ENCODE measurements at regions not wholly inside any gene's neighbourhood (a gene's known extent, or its start where the extent isn't known, plus 50 kb on each side); places are given as distances from the start of the nearest gene placed in this dataset.

DNA sequence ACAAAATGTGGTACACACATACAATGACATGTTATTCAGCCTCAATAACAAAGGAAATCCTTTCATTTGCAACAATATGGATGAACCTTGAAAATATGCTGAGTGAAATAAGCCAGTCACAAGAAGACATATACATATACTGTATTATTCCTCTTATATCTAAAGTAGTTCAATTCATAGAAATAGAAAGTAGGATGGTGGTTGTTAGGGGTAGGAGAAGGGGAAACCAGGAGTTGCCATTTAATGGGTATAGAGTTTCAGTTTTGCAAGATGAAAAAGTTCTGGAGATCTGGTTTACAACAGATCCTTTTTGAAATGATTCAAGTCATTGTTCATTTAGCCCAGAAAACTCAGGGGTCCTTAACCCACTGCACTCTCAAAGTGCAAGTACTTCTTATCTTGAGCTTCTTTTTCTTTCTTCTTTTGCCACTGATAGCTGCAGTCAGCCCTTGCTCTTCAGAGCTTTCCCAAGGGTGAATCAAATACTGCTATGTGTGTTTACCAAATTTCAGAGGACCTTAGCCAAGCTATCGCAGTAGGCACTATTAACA, 208.0 kb upstream of the EOMES start:
- TF ChIP-seq POLR2AphosphoS5 (IDR thresholded peaks at IDR 0.05; ENCODE audit: low read depth, low read length) (no peak), POLR2A (IDR thresholded peaks at IDR 0.05; ENCODE audit: borderline replicate concordance, extremely low read depth, insufficient read depth, insufficient read length) (no peak), RAD21 (IDR thresholded peaks at IDR 0.05; ENCODE audit: low read depth) (no peak), EZH2 (IDR thresholded peaks at IDR 0.05) (no peak), SIN3A (IDR thresholded peaks at IDR 0.05; ENCODE audit: low read depth) (no peak), CTCF (IDR thresholded peaks at IDR 0.05 in 2 of 3, conservative IDR thresholded peaks at IDR 0.05 in 1 of 3; ENCODE audit: borderline replicate concordance in 1 of 3, insufficient read depth in 1 of 3, low read depth in 2 of 3, low read length in 2 of 3) (no peak), JUND (IDR thresholded peaks at IDR 0.05) (no peak), YY1 (IDR thresholded peaks at IDR 0.05; ENCODE audit: extremely low read depth, insufficient replicate concordance, low read depth, low read length) (no peak), SP1 (IDR thresholded peaks at IDR 0.05; ENCODE audit: low read depth) (no peak), CEBPB (IDR thresholded peaks at IDR 0.05; ENCODE audit: low read depth) (no peak), REST (IDR thresholded peaks at IDR 0.05; ENCODE audit: low read depth) (no peak), EZH2phosphoT487 (IDR thresholded peaks at IDR 0.05; ENCODE audit: borderline replicate concordance) (no peak), EGR1 (IDR thresholded peaks at IDR 0.05; ENCODE audit: low read depth) (no peak)
- TF ChIP-seq, protein P1, sequence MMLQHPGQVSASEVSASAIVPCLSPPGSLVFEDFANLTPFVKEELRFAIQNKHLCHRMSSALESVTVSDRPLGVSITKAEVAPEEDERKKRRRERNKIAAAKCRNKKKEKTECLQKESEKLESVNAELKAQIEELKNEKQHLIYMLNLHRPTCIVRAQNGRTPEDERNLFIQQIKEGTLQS (IDR thresholded peaks at IDR 0.05): no peak
